ENCODE measurements at regions not wholly inside any gene's neighbourhood (a gene's known extent, or its start where the extent isn't known, plus 50 kb on each side); places are given as distances from the start of the nearest gene placed in this dataset.

GRCh38 chr1:221994939-221995338, 253.1 kb upstream of the DUSP10 start:
- POLR2A ChIA-PET, result no interaction called here

GRCh38 chr1:221994274-221994698, 252.4 kb upstream of the DUSP10 start:
- Histone ChIP-seq H3K27me3 (ENCODE audit: insufficient read depth, low read length) (no peaks in the 10 kb centered on the region), H3K9me2 (ENCODE audit: insufficient read depth) (no peaks in the 10 kb centered on the region), H3K36me3 (ENCODE audit: control insufficient read depth in 1 of 2, insufficient read depth in 2 of 2, low read length in 2 of 2) (no peaks in the 10 kb centered on the region), H3K27ac (ENCODE audit: low read depth, low read length) (no peak overlapping the region), H3K4me2 (ENCODE audit: low read length) (no peak overlapping the region), H3K9me3 (ENCODE audit: control insufficient read depth in 1 of 2, insufficient read depth in 1 of 2, low read depth in 1 of 2, low read length in 2 of 2) (no peaks in the 10 kb centered on the region), H4K20me1 (ENCODE audit: insufficient read depth) (no peaks in the 10 kb centered on the region), H3K4me3 (replicated peaks in 1 of 2; ENCODE audit: low read depth in 1 of 2, low read length in 2 of 2) (no peak overlapping the region), H3K9ac (ENCODE audit: low read length) (no peak overlapping the region), H3K4me1 (ENCODE audit: control insufficient read depth in 1 of 2, insufficient read depth in 2 of 2, low read length in 2 of 2) (peaks cover 0 to 7% of the 10 kb centered on the region in 2 experiments; a peak in 1 of 4 replicates), H2AFZ (ENCODE audit: low read depth, low read length, poor library complexity, severe bottlenecking) (no peak overlapping the region), H3K79me2 (ENCODE audit: insufficient read depth, low read length) (no peaks in the 10 kb centered on the region)
- ChIA-PET RAD21 (ENCODE audit: low non-redundant PET in 1 of 2, low total read pairs in 2 of 2, uncharacterized antibody in 2 of 2, unreplicated experiment in 2 of 2) (no interaction called here), CTCF (no interaction called here), POLR2A (no interaction called here)
- ATAC-seq, result no peak
- intact Hi-C loops (cut with micrococcal nuclease), result no loop called here
- no TSS peak for BruUV-seq (replicated peaks)
- DNase-seq (ENCODE audit: low read depth, low spot score), result no peak
- TF ChIP-seq, protein P1, sequence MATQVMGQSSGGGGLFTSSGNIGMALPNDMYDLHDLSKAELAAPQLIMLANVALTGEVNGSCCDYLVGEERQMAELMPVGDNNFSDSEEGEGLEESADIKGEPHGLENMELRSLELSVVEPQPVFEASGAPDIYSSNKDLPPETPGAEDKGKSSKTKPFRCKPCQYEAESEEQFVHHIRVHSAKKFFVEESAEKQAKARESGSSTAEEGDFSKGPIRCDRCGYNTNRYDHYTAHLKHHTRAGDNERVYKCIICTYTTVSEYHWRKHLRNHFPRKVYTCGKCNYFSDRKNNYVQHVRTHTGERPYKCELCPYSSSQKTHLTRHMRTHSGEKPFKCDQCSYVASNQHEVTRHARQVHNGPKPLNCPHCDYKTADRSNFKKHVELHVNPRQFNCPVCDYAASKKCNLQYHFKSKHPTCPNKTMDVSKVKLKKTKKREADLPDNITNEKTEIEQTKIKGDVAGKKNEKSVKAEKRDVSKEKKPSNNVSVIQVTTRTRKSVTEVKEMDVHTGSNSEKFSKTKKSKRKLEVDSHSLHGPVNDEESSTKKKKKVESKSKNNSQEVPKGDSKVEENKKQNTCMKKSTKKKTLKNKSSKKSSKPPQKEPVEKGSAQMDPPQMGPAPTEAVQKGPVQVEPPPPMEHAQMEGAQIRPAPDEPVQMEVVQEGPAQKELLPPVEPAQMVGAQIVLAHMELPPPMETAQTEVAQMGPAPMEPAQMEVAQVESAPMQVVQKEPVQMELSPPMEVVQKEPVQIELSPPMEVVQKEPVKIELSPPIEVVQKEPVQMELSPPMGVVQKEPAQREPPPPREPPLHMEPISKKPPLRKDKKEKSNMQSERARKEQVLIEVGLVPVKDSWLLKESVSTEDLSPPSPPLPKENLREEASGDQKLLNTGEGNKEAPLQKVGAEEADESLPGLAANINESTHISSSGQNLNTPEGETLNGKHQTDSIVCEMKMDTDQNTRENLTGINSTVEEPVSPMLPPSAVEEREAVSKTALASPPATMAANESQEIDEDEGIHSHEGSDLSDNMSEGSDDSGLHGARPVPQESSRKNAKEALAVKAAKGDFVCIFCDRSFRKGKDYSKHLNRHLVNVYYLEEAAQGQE (IDR thresholded peaks at IDR 0.05; ENCODE audit: low read depth), result no peak
- no peak for TF ChIP-seq ZNF274 (IDR thresholded peaks at IDR 0.05; ENCODE audit: low read depth, low read length)
- TF ChIP-seq ZFX (IDR thresholded peaks at IDR 0.05), result no peak
- TF ChIP-seq SIN3A (IDR thresholded peaks at IDR 0.05; ENCODE audit: low read depth), result no peak
- no peak for TF ChIP-seq ZBTB33 (IDR thresholded peaks at IDR 0.05; ENCODE audit: extremely low read depth, insufficient replicate concordance, low read length)
- no peak for TF ChIP-seq EGR1 (IDR thresholded peaks at IDR 0.05; ENCODE audit: low read depth)

More at GRCh38 chr1:221994939-221995338, 253.1 kb upstream of the DUSP10 start:
- no peaks in the 10 kb centered on the region for H3K79me2 ChIP-seq (ENCODE audit: insufficient read depth, low read length)
- no peak overlapping the region for H3K9ac ChIP-seq (ENCODE audit: low read length)
- no peak overlapping the region for H3K4me3 ChIP-seq (replicated peaks in 1 of 2; ENCODE audit: low read depth in 1 of 2, low read length in 2 of 2)
- H3K27me3 ChIP-seq (ENCODE audit: insufficient read depth, low read length), result no peaks in the 10 kb centered on the region
- no peak for ATAC-seq
- H4K20me1 ChIP-seq (ENCODE audit: insufficient read depth), result no peaks in the 10 kb centered on the region
- CTCF ChIA-PET, result no interaction called here
- no TSS peak for BruUV-seq (replicated peaks)
- DNase-seq (ENCODE audit: low read depth, low spot score), result no peak
- peaks cover 0 to 7% of the 10 kb centered on the region in 2 experiments; a peak in 1 of 4 replicates for H3K4me1 ChIP-seq (ENCODE audit: control insufficient read depth in 1 of 2, insufficient read depth in 2 of 2, low read length in 2 of 2)
- H3K4me2 ChIP-seq (ENCODE audit: low read length), result no peak overlapping the region
- intact Hi-C loops (cut with micrococcal nuclease), result no loop called here
- no peaks in the 10 kb centered on the region for H3K36me3 ChIP-seq (ENCODE audit: control insufficient read depth in 1 of 2, insufficient read depth in 2 of 2, low read length in 2 of 2)
- no peaks in the 10 kb centered on the region for H3K9me3 ChIP-seq (ENCODE audit: control insufficient read depth in 1 of 2, insufficient read depth in 1 of 2, low read depth in 1 of 2, low read length in 2 of 2)
- RAD21 ChIA-PET (ENCODE audit: low non-redundant PET in 1 of 2, low total read pairs in 2 of 2, uncharacterized antibody in 2 of 2, unreplicated experiment in 2 of 2), result no interaction called here
- H3K27ac ChIP-seq (ENCODE audit: low read depth, low read length), result no peak overlapping the region
- H2AFZ ChIP-seq (ENCODE audit: low read depth, low read length, poor library complexity, severe bottlenecking), result no peak overlapping the region
- no peak for TF ChIP-seq ZBTB33 (IDR thresholded peaks at IDR 0.05; ENCODE audit: extremely low read depth, insufficient replicate concordance, low read length)
- TF ChIP-seq FOSL1 (IDR thresholded peaks at IDR 0.05; ENCODE audit: low read depth), result no peak
- TF ChIP-seq, protein P2, sequence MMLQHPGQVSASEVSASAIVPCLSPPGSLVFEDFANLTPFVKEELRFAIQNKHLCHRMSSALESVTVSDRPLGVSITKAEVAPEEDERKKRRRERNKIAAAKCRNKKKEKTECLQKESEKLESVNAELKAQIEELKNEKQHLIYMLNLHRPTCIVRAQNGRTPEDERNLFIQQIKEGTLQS (IDR thresholded peaks at IDR 0.05), result no peak
- no peak for TF ChIP-seq CEBPB (IDR thresholded peaks at IDR 0.05; ENCODE audit: low read depth)
- H3K9me2 ChIP-seq (ENCODE audit: insufficient read depth), result no peaks in the 10 kb centered on the region

All from HCT116 (cell line).